ENCODE measurements at regions not wholly inside any gene's neighbourhood (a gene's known extent, or its start where the extent isn't known, plus 50 kb on each side); places are given as distances from the start of the nearest gene placed in this dataset.

DNA sequence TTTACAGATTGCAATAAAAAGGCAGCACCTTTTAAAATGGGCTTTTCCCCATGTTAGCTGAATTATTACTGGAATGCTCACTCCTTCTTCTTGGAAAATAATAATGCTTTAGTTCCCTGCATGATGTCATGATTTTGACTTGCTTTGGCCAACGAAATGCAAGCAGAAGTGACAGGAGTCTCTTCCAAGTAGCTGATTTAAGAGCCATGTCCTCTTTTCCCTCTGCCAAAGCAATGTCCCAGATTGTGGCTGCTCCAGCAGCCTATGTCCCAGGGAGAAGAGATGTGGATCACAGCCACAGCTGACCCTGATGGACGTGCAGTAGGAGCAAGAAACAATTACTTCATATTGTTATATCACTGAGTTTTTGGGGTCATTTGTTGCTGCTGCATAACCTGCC is 246.6 kb downstream of the HAPSTR1 start:
- Histone ChIP-seq H3K36me3 (ENCODE audit: insufficient read depth) (no peaks in the 10 kb centered on the region), H3F3A (replicated peaks; ENCODE audit: low read depth) (no peaks in the 10 kb centered on the region), H3K27me3 (ENCODE audit: insufficient read depth) (no peaks in the 10 kb centered on the region), H3K4me3 (no peak overlapping the region), H3K4me2 (no peak overlapping the region), H3K79me2 (replicated peaks; ENCODE audit: insufficient read depth) (no peaks in the 10 kb centered on the region), H3K9me2 (ENCODE audit: insufficient read depth) (no peaks in the 10 kb centered on the region), H3K4me1 (ENCODE audit: insufficient read depth) (no peaks in the 10 kb centered on the region), H2AFZ (no peak overlapping the region), H4K20me1 (replicated peaks; ENCODE audit: insufficient read depth) (no peaks in the 10 kb centered on the region), H3K27ac (ENCODE audit: low read depth) (no peak overlapping the region)
- ATAC-seq (no peak), DNase-seq (ENCODE audit: low spot score) (no peak)
- Mint-ChIP-seq H3K27ac (no peak overlapping the region), H3K36me3 (ENCODE audit: low read depth) (no peaks in the 10 kb centered on the region), H3K4me1 (peaks cover 6% of the 10 kb centered on the region; the same call in 2 of the 3 replicates), H3K9me3 (peaks cover under 1% of the 10 kb centered on the region; the same call in 1 of the 3 replicates), H3K27me3 (ENCODE audit: insufficient read depth, low read depth, poor library complexity) (peaks cover 4% of the 10 kb centered on the region), H3K4me3 (no peak overlapping the region)
- TF ChIP-seq, protein P1, sequence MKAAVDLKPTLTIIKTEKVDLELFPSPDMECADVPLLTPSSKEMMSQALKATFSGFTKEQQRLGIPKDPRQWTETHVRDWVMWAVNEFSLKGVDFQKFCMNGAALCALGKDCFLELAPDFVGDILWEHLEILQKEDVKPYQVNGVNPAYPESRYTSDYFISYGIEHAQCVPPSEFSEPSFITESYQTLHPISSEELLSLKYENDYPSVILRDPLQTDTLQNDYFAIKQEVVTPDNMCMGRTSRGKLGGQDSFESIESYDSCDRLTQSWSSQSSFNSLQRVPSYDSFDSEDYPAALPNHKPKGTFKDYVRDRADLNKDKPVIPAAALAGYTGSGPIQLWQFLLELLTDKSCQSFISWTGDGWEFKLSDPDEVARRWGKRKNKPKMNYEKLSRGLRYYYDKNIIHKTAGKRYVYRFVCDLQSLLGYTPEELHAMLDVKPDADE (IDR thresholded peaks at IDR 0.05): no peak
- TF ChIP-seq ZNF114 (CRISPR knock-in tag; IDR thresholded peaks at IDR 0.05) (no peak), NANOG (IDR thresholded peaks at IDR 0.05; ENCODE audit: borderline replicate concordance) (no peak), EZH2phosphoT487 (IDR thresholded peaks at IDR 0.05; ENCODE audit: unreplicated experiment) (no peak), JUNB (IDR thresholded peaks at IDR 0.05; ENCODE audit: unreplicated experiment) (no peak)
- TF ChIP-seq, protein P2, sequence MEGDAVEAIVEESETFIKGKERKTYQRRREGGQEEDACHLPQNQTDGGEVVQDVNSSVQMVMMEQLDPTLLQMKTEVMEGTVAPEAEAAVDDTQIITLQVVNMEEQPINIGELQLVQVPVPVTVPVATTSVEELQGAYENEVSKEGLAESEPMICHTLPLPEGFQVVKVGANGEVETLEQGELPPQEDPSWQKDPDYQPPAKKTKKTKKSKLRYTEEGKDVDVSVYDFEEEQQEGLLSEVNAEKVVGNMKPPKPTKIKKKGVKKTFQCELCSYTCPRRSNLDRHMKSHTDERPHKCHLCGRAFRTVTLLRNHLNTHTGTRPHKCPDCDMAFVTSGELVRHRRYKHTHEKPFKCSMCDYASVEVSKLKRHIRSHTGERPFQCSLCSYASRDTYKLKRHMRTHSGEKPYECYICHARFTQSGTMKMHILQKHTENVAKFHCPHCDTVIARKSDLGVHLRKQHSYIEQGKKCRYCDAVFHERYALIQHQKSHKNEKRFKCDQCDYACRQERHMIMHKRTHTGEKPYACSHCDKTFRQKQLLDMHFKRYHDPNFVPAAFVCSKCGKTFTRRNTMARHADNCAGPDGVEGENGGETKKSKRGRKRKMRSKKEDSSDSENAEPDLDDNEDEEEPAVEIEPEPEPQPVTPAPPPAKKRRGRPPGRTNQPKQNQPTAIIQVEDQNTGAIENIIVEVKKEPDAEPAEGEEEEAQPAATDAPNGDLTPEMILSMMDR (conservative IDR thresholded peaks at IDR 0.05; ENCODE audit: low read depth in 2 of 2): no peak

DNA sequence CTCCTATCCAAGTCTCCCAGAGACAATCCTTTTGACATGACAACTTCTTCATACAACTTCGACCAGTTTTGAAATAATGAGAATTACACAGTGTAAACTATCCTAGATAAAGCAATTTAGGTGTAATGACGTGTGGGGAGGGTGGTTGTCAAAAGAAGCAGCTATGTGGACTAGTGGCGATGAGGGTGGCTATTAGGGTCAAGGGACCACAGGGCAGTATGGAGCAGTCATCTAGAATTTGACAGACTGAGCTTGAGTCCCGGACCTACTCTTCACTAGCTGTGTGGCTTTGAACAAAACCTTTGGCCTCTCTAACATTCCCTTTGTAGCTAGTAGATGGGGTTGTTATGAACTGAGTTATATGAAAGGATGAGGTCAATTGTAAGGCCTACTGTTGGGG is 247.1 kb downstream of the HAPSTR1 start:
- DNase-seq (ENCODE audit: low spot score) (no peak), ATAC-seq (no peak)
- Mint-ChIP-seq H3K27me3 (ENCODE audit: insufficient read depth, low read depth, poor library complexity) (peaks cover 4% of the 10 kb centered on the region), H3K27ac (no peak overlapping the region), H3K4me3 (no peak overlapping the region), H3K9me3 (no peaks in the 10 kb centered on the region), H3K4me1 (peaks cover 9% of the 10 kb centered on the region; the same call in 2 of the 3 replicates), H3K36me3 (ENCODE audit: low read depth) (no peaks in the 10 kb centered on the region)
- Histone ChIP-seq H3K79me2 (replicated peaks; ENCODE audit: insufficient read depth) (no peaks in the 10 kb centered on the region), H3F3A (replicated peaks; ENCODE audit: low read depth) (no peaks in the 10 kb centered on the region), H3K4me3 (no peak overlapping the region), H2AFZ (no peak overlapping the region), H3K9me2 (ENCODE audit: insufficient read depth) (no peaks in the 10 kb centered on the region), H3K36me3 (ENCODE audit: insufficient read depth) (no peaks in the 10 kb centered on the region), H3K27ac (ENCODE audit: low read depth) (no peak overlapping the region), H4K20me1 (replicated peaks; ENCODE audit: insufficient read depth) (no peaks in the 10 kb centered on the region), H3K27me3 (ENCODE audit: insufficient read depth) (no peaks in the 10 kb centered on the region), H3K4me2 (no peak overlapping the region), H3K4me1 (ENCODE audit: insufficient read depth) (no peaks in the 10 kb centered on the region)
- TF ChIP-seq, protein P2 (conservative IDR thresholded peaks at IDR 0.05; ENCODE audit: low read depth in 2 of 2): no peak
- TF ChIP-seq EZH2phosphoT487 (IDR thresholded peaks at IDR 0.05; ENCODE audit: unreplicated experiment) (no peak), POLR2AphosphoS5 (IDR thresholded peaks at IDR 0.05; ENCODE audit: low read depth) (no peak)
- TF ChIP-seq, protein P1 (IDR thresholded peaks at IDR 0.05): no peak
